Activated CD4-positive, alpha-beta T cell treated with anti-CD3 and anti-CD28 coated beads for 4 hours (primary cell): ENCODE measurements at regions not wholly inside any gene's neighbourhood (a gene's known extent, or its start where the extent isn't known, plus 50 kb on each side); places are given as distances from the start of the nearest gene placed in this dataset.

Experiments
- DNase-seq, 2 donors: peaks; one replicate each; pipeline ENCODE4 v3.0.0-alpha.2; 2020

GRCh38 chr22:48445113-48445827 lies 1382.4 kb downstream of the BRD1 start:
- DNase-seq, result no peak

- DNase-seq, result no peak
Observed at GRCh38 chr22:48444320-48445112, 1383.2 kb downstream of the BRD1 start.

- no peak for DNase-seq
Observed at GRCh38 chr22:48443680-48444079, 1384.0 kb downstream of the BRD1 start.

- no peak for DNase-seq
Observed at GRCh38 chr22:48442663-48443062, 1385.0 kb downstream of the BRD1 start.

- no peak for DNase-seq
Observed at GRCh38 chr22:48441553-48441850, 1386.2 kb downstream of the BRD1 start.

- no peak for DNase-seq
Observed at GRCh38 chr22:48440673-48441552, 1386.8 kb downstream of the BRD1 start.

- no peak for DNase-seq
Observed at GRCh38 chr22:48440176-48440575, 1387.5 kb downstream of the BRD1 start.

- DNase-seq, result no peak
Observed at GRCh38 chr22:48439560-48440135, 1388.0 kb downstream of the BRD1 start.

- no peak for DNase-seq
Observed at GRCh38 chr22:48438800-48439559, 1388.7 kb downstream of the BRD1 start.

GRCh38 chr22:48438096-48438495 lies 1389.6 kb downstream of the BRD1 start:
- no peak for DNase-seq

GRCh38 chr22:48436201-48436931 lies 1391.3 kb downstream of the BRD1 start:
- DNase-seq, result no peak

GRCh38 chr22:48434868-48435250 lies 1392.8 kb downstream of the BRD1 start:
- no peak for DNase-seq

- DNase-seq, result no peak
Observed at GRCh38 chr22:48434156-48434867, 1393.4 kb downstream of the BRD1 start.

- no peak for DNase-seq
Observed at GRCh38 chr22:48433647-48434046, 1394.0 kb downstream of the BRD1 start.

GRCh38 chr22:48432781-48433518 lies 1394.7 kb downstream of the BRD1 start:
- no peak for DNase-seq

GRCh38 chr22:48431536-48432315 lies 1395.9 kb downstream of the BRD1 start:
- no peak for DNase-seq

GRCh38 chr22:48431014-48431413 lies 1396.7 kb downstream of the BRD1 start:
- DNase-seq, result no peak

GRCh38 chr22:48429446-48430020 lies 1398.1 kb downstream of the BRD1 start:
- no peak for DNase-seq
